ENCODE measurements at regions not wholly inside any gene's neighbourhood (a gene's known extent, or its start where the extent isn't known, plus 50 kb on each side); places are given as distances from the start of the nearest gene placed in this dataset.

- no peak for DNase-seq (ENCODE audit: extremely low read depth, low read depth)
- no peak for TF ChIP-seq CTCF (IDR thresholded peaks at IDR 0.05; ENCODE audit: low read depth, low read length)
Observed at GRCh38 chr15:93294896-93295295, 205.9 kb upstream of the RGMA start.

- DNase-seq (ENCODE audit: extremely low read depth, low read depth), result no peak
- TF ChIP-seq CTCF (IDR thresholded peaks at IDR 0.05; ENCODE audit: low read depth, low read length), result no peak
Observed at GRCh38 chr15:93294066-93294465, 205.1 kb upstream of the RGMA start.

GRCh38 chr15:93291380-93291779 lies 202.4 kb upstream of the RGMA start:
- no peak for DNase-seq (ENCODE audit: extremely low read depth, low read depth)
- no peak for TF ChIP-seq CTCF (IDR thresholded peaks at IDR 0.05; ENCODE audit: low read depth, low read length)

- no peak for DNase-seq (ENCODE audit: extremely low read depth, low read depth)
- TF ChIP-seq CTCF (IDR thresholded peaks at IDR 0.05; ENCODE audit: low read depth, low read length), result no peak
Observed at GRCh38 chr15:93290618-93290946, 201.6 kb upstream of the RGMA start.

GRCh38 chr15:93289941-93290617 lies 201.1 kb upstream of the RGMA start:
- no peak for DNase-seq (ENCODE audit: extremely low read depth, low read depth)
- TF ChIP-seq CTCF (IDR thresholded peaks at IDR 0.05; ENCODE audit: low read depth, low read length), result no peak

GRCh38 chr15:93288728-93289294 lies 199.8 kb upstream of the RGMA start:
- no peak for DNase-seq (ENCODE audit: extremely low read depth, low read depth)
- TF ChIP-seq CTCF (IDR thresholded peaks at IDR 0.05; ENCODE audit: low read depth, low read length), result no peak

GRCh38 chr15:93286446-93286845 lies 197.4 kb upstream of the RGMA start:
- TF ChIP-seq CTCF (IDR thresholded peaks at IDR 0.05; ENCODE audit: low read depth, low read length), result no peak
- DNase-seq (ENCODE audit: extremely low read depth, low read depth), result no peak

All from AG09319 (cell line).